Immature natural killer cell (primary cell): ENCODE measurements at regions not wholly inside any gene's neighbourhood (a gene's known extent, or its start where the extent isn't known, plus 50 kb on each side); places are given as distances from the start of the nearest gene placed in this dataset.

ENCODE experiments used
- DNase-seq, 3 donors: peaks; one replicate each; pipeline ENCODE4 v3.0.0; 2022; ENCODE audit warnings: mixed read lengths in 1 of 3
- H3K27ac Mint-ChIP-seq, 6 donors: one replicate each; pipeline ENCODE4 v1.8.0; 2020; ENCODE audit warnings: mixed read lengths in 6 of 6, mild to moderate bottlenecking in 5 of 6, inconsistent platforms in 4 of 6, moderate library complexity in 3 of 6
- H3K27me3 Mint-ChIP-seq, 3 donors: one replicate each; pipeline ENCODE4 v1.8.0; 2020 to 2021; ENCODE audit warnings: low read depth in 3 of 3, mild to moderate bottlenecking in 3 of 3, mixed read lengths in 3 of 3, moderate library complexity in 3 of 3, inconsistent platforms in 1 of 3
- H3K36me3 Mint-ChIP-seq, 3 donors: one replicate each; pipeline ENCODE4 v1.8.0; 2020; ENCODE audit warnings: mixed read lengths in 3 of 3, inconsistent platforms in 2 of 3, mild to moderate bottlenecking in 2 of 3
- H3K4me1 Mint-ChIP-seq, 2 donors: one replicate each; pipeline ENCODE4 v1.8.0; 2020; ENCODE audit warnings: inconsistent platforms in 2 of 2, mild to moderate bottlenecking in 2 of 2, mixed read lengths in 2 of 2, moderate library complexity in 1 of 2
- H3K4me3 Mint-ChIP-seq, 5 donors: one replicate each; pipeline ENCODE4 v1.8.0; 2020; ENCODE audit warnings: mild to moderate bottlenecking in 5 of 5, mixed read lengths in 5 of 5, inconsistent platforms in 3 of 5, moderate library complexity in 3 of 5
- H3K9me3 Mint-ChIP-seq, 6 donors: one replicate each; pipeline ENCODE4 v1.8.0; 2020; ENCODE audit warnings: mild to moderate bottlenecking in 6 of 6, mixed read lengths in 6 of 6, inconsistent platforms in 4 of 6, moderate library complexity in 3 of 6

DNA sequence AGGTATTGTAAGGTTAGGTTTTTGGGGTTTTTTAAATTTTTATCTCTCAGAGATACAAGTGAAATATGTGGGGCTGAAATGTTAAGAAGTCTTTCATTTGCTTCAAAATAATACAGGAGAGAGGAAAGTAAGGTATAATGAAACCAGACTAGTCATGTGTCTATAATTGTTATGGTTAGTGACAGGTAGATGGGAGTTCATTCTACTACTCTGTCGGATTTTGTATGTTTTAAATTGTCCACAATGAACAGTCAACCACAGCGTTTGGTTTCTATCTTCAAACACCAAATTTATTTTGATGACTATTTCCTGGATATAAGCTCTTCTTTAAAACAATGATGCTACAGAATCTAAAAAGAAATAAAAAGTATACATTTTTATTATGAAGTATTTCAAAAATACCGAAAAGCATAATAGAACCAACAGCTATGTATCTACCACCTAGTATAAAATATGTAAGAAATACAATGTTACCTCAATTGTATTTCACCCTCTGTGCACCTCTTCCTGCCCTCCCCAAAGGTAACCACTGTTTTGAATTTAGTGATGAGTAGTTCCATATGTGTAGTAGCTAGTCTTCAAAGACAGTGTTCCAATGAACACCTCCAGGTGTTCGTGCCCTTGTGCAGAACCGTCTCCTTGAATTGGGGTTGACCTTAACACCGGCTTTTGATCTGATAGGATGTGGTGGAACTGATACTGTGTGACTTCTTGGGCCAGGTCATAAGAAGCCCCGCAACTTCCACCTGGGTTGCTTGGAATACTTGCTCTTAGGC, 74.8 kb upstream of the CDK1 start:
- Mint-ChIP-seq H3K4me3 (no peak overlapping the region), H3K27ac (no peak overlapping the region)

DNA sequence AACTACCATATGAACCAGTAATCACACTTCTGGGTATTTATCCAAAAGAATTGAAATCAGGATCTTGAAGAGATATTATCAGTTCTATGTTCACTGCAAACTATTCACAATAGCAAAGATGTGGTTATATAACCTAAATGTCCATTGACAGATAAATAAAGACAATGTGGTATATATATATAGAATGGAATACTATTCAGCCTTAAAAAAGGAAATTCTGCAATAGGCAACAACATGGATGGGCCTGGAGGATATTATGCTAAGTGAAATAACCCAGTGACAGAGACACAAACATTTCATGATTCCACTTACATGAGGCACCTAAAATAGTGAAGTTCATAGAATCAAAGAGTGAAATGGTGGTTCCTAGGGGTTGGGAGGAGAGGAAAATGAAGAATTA, 90.6 kb upstream of the CDK1 start:
- peaks cover 0 to 12% (median 4%) of the 10 kb centered on the region in 6 donors for H3K9me3 Mint-ChIP-seq
- H3K4me3 Mint-ChIP-seq = no peak overlapping the region
- peaks cover 0 to 2% (median 0%) of the 10 kb centered on the region in 3 donors for H3K27me3 Mint-ChIP-seq
- no peaks in the 10 kb centered on the region for H3K4me1 Mint-ChIP-seq
- DNase-seq = no peak
- H3K27ac Mint-ChIP-seq = no peak overlapping the region
- peaks cover 0 to 4% (median 0%) of the 10 kb centered on the region in 3 donors for H3K36me3 Mint-ChIP-seq

More for the DNA sequence above, 74.8 kb upstream of the CDK1 start:
- Mint-ChIP-seq H3K27me3 (no peaks in the 10 kb centered on the region), H3K36me3 (no peaks in the 10 kb centered on the region), H3K4me1 (peaks cover 5 to 6% of the 10 kb centered on the region in 2 donors), H3K9me3 (peaks cover 0 to 2% (median 0%) of the 10 kb centered on the region in 6 donors)
- DNase-seq = no peak

DNA sequence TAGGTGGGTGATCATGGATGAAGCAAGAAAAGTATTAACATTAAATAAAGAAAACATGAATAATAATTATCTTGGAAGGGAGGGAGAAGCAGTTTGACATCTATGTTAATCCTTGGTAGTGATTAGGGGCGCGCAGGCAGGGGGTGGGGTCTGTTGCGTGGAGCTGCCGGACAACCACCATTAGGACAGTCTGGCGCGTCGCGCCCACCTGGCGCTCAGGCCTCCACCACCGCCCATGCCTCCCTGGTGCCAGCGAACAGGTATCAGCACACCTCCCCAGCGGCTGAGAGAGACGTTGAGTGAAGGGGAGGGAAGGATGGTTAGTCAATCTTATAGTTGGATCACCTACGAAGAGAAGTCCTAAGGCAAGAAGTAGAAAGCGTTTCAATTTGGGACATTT, 94.2 kb upstream of the CDK1 start:
- Mint-ChIP-seq H3K9me3 (peaks cover 0 to 6% (median 0%) of the 10 kb centered on the region in 6 donors), H3K4me1 (no peaks in the 10 kb centered on the region), H3K27ac (no peak overlapping the region), H3K36me3 (no peaks in the 10 kb centered on the region), H3K27me3 (peaks cover 0 to 2% (median 0%) of the 10 kb centered on the region in 3 donors), H3K4me3 (no peak overlapping the region)
- no peak for DNase-seq

DNA sequence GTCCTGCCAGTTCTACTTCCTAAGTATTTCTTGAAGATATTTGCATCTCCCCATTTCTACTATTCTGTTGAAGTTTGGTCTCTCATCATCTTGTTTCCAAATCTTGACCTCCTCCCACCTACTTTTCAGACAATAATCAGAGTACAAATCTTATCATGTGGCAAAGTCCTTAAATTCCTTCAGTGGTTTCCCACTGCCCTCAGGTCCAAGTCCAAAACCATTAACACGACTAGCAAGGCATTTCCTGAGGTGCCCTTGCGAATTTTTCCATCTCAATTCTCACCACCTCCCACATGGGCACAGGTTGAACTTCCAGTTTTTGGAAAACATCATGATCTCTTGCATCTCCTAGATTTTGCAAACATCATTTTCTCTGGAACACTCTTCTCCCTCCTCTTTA, 97.2 kb upstream of the CDK1 start:
- H3K27ac Mint-ChIP-seq = no peak overlapping the region
- H3K27me3 Mint-ChIP-seq = peaks cover 0 to 2% (median 0%) of the 10 kb centered on the region in 3 donors
- no peaks in the 10 kb centered on the region for H3K36me3 Mint-ChIP-seq
- H3K4me3 Mint-ChIP-seq = no peak overlapping the region
- H3K4me1 Mint-ChIP-seq = no peaks in the 10 kb centered on the region
- DNase-seq = no peak
- peaks cover 0 to 3% (median 0%) of the 10 kb centered on the region in 6 donors for H3K9me3 Mint-ChIP-seq

DNA sequence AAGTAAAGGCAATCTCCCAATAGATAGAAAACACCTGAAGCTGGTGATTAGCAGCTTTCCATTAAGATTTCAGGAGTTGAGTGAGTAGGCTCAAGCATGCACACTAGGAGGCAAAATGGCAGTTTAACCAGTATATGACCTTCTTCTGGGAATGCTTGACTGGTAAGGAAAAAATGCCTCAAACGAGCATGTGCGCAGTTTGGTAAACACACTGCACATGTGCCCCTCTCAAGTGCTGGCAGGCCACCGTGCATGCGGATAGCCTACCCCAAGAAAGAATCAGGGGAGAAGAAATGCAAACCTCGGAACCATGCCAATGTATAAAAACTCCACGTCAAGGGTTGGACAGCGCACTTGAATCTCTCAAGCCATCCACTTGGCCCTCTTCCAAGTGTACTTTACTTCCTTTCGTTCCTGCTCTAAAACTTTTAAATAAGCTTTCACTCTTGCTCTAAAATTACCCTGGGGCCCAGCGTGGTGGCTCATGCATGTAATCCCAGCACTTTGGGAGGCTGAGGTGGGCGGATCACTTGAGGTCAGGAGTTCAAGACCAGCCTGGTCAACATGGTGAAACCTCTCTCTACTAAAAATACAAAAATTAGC, 98.8 kb upstream of the CDK1 start:
- Mint-ChIP-seq H3K27me3 (peaks cover 0 to 2% (median 0%) of the 10 kb centered on the region in 3 donors), H3K36me3 (peaks cover 0 to under 1% (median 0%) of the 10 kb centered on the region in 3 donors), H3K9me3 (peaks cover 0 to 3% (median 0%) of the 10 kb centered on the region in 6 donors), H3K27ac (no peak overlapping the region), H3K4me1 (no peaks in the 10 kb centered on the region), H3K4me3 (no peak overlapping the region)
- DNase-seq = no peak

DNA sequence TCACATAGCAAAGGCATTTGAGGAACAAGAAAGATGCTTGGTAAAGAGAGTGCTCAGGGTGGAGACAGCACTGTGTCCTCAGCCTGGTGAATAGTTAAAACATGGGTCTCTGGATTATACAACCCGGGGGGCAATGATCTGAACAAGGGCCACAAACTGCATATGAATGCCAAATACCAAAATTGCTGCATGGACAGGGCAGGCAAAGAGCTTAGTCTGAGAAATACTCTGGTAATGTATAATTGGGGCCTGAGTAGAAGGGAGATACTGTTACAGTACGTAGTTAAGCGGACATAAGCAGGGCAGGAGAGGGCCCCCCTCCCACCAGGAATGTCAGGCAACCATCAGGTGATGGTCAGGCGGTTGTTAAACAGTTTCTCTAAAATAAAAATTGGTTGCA, 99.3 kb upstream of the CDK1 start:
- DNase-seq = no peak
- Mint-ChIP-seq H3K27me3 (peaks cover 0 to 2% (median 0%) of the 10 kb centered on the region in 3 donors), H3K4me3 (no peak overlapping the region), H3K4me1 (no peaks in the 10 kb centered on the region), H3K36me3 (peaks cover 0 to 6% (median 0%) of the 10 kb centered on the region in 3 donors), H3K9me3 (peaks cover 0 to 3% (median 0%) of the 10 kb centered on the region in 6 donors), H3K27ac (no peak overlapping the region)

DNA sequence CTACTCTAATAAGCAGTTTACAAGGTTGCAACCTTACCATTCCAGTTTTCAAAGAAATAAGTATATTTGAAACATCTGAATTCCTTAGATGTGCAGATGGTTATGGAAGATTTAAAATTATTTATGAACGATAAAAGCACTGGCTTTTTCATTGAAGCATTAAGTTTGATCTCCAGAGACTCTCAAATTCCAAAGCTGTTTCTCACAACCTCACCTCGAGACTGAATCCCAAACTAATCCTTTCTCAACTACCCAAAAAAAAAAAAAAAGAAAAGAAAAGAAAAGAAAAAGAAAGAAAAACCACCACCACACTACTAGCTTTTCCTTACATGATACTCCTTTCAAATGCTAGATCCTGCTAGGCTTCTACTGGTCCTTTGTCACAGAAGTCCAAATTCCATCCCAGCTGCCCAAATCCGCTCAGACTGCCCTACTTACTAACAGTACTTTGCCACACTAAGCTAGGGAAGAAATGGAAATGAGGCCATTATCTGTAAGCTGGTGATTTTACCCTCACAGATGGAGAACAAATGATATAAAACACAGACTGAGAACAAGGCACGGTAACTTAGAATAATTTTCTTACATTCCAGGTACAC, 100.6 kb upstream of the CDK1 start:
- Mint-ChIP-seq H3K4me1 (no peaks in the 10 kb centered on the region), H3K36me3 (peaks cover 0 to 6% (median 0%) of the 10 kb centered on the region in 3 donors)

DNA sequence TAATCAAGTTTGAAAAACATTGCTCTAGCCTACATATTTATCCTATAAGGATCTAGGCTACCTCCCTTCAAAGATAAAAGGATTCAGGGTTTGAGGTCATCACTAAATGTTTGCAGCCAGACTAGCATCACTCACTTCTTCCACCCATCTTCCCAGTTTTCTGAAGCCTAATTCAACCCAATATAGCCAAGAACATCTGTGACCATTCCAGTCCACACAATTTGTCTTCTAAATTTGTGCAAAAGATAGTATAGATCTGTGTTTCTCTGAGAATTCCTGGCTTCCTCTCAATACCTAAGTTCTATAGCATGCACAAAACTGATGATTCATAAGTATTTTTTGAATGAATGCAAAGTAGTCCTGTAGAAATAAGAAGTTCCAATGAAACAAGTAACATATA, 103.0 kb upstream of the CDK1 start:
- no peak for DNase-seq
- peaks cover 0 to 4% (median 0%) of the 10 kb centered on the region in 6 donors for H3K9me3 Mint-ChIP-seq
- no peaks in the 10 kb centered on the region for H3K4me1 Mint-ChIP-seq
- no peaks in the 10 kb centered on the region for H3K27me3 Mint-ChIP-seq
- no peak overlapping the region for H3K4me3 Mint-ChIP-seq
- peaks cover 0 to 6% (median 0%) of the 10 kb centered on the region in 3 donors for H3K36me3 Mint-ChIP-seq
- H3K27ac Mint-ChIP-seq = no peak overlapping the region

More for the DNA sequence above, 100.6 kb upstream of the CDK1 start:
- Mint-ChIP-seq H3K27ac (no peak overlapping the region), H3K27me3 (no peaks in the 10 kb centered on the region), H3K9me3 (peaks cover 0 to 4% (median 0%) of the 10 kb centered on the region in 6 donors), H3K4me3 (no peak overlapping the region)
- DNase-seq = no peak

DNA sequence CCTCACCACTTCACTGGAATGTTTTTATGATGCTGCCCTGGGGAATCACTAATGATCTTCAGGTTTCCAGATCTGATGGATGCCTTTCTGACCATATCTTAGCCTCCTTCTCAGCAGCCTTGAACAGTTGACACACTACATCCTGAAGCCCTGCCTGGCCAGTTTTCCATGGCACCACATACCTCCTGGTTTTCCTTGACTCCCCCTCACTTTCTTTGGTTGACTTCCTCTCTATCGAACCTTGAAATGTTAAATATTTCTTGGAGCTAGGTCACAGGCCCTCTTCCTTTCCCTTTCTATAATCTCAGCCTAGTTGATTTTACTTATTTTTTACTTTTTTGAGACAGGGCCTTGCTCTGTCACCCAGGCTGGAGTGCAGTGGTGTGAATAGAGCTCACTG, 108.8 kb upstream of the CDK1 start:
- no peaks in the 10 kb centered on the region for H3K4me1 Mint-ChIP-seq
- no peak overlapping the region for H3K4me3 Mint-ChIP-seq
- peaks cover 0 to 5% (median 0%) of the 10 kb centered on the region in 3 donors for H3K36me3 Mint-ChIP-seq
- no peak overlapping the region for H3K27ac Mint-ChIP-seq
- DNase-seq = no peak
- H3K27me3 Mint-ChIP-seq = peaks cover 0 to 2% (median 0%) of the 10 kb centered on the region in 3 donors
- H3K9me3 Mint-ChIP-seq = peaks cover 0 to 4% (median 0%) of the 10 kb centered on the region in 6 donors

DNA sequence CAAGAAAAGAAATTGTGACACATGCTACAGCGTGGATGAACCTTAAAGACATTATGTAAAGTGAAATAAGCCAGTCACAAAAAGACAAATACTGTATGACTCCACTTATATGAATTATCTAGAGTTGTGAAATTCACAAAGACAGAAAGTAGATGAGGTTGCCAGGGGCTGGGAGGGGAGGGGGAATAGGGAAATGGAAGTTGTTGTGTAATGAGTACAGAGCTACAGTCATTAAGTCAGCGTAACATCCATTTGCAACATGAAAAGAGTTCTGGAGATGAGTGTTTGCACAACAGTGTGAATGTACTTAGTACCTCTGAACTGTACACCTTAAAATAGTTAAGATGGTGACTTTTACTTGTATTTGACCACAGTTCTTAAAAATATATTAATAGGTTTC, 112.1 kb upstream of the CDK1 start:
- no peaks in the 10 kb centered on the region for H3K36me3 Mint-ChIP-seq
- H3K27ac Mint-ChIP-seq = no peak overlapping the region
- H3K4me3 Mint-ChIP-seq = no peak overlapping the region
- no peak for DNase-seq
- H3K27me3 Mint-ChIP-seq = peaks cover 0 to 2% (median 0%) of the 10 kb centered on the region in 3 donors
- no peaks in the 10 kb centered on the region for H3K4me1 Mint-ChIP-seq
- peaks cover 0 to 2% (median 0%) of the 10 kb centered on the region in 6 donors for H3K9me3 Mint-ChIP-seq

DNA sequence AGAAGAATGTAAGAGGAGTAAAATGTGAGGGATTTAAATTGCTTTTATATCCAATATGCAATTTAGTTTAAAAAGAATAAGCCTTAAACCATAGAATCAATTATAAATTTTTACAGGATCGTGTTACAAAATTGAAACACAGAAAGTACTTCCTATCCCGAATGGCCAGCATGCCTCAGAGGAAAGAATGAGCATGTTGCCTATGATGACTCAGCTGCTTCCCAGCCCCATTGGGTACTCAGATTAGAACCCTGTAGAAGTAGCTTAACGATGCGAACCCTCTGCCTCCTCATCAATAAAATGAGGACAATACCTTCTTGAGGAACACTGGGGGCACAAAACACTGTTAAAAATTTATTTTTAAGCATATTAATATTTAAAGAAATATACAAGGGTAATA, 113.4 kb upstream of the CDK1 start:
- H3K27ac Mint-ChIP-seq = no peak overlapping the region
- no peaks in the 10 kb centered on the region for H3K36me3 Mint-ChIP-seq
- H3K4me3 Mint-ChIP-seq = no peak overlapping the region
- H3K9me3 Mint-ChIP-seq = peaks cover 0 to 2% (median 0%) of the 10 kb centered on the region in 6 donors
- no peaks in the 10 kb centered on the region for H3K4me1 Mint-ChIP-seq
- H3K27me3 Mint-ChIP-seq = peaks cover 0 to 2% (median 0%) of the 10 kb centered on the region in 3 donors
- DNase-seq = no peak

DNA sequence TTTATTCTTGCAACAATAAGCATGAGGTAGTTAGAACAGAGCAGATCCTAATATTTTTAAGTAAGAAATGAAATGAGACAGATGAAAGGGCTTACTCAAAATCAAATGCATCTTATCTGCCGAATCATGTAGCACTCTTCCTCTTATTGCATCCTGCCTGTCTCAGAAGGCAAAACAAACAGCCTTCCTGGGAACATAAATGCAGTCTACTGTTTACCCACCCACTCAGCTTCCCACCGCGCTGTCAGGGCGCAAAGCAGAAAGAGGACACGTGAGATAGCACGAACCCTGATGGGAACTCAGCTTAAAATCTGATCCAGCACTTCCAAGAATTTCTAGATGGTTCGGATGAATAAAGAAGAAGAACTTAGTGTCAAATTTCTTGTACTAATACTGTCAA, 114.4 kb upstream of the CDK1 start:
- Mint-ChIP-seq H3K4me3 (no peak overlapping the region), H3K27ac (no peak overlapping the region), H3K27me3 (no peaks in the 10 kb centered on the region), H3K4me1 (no peaks in the 10 kb centered on the region), H3K36me3 (no peaks in the 10 kb centered on the region), H3K9me3 (peaks cover 0 to 2% (median 0%) of the 10 kb centered on the region in 6 donors)
- no peak for DNase-seq

DNA sequence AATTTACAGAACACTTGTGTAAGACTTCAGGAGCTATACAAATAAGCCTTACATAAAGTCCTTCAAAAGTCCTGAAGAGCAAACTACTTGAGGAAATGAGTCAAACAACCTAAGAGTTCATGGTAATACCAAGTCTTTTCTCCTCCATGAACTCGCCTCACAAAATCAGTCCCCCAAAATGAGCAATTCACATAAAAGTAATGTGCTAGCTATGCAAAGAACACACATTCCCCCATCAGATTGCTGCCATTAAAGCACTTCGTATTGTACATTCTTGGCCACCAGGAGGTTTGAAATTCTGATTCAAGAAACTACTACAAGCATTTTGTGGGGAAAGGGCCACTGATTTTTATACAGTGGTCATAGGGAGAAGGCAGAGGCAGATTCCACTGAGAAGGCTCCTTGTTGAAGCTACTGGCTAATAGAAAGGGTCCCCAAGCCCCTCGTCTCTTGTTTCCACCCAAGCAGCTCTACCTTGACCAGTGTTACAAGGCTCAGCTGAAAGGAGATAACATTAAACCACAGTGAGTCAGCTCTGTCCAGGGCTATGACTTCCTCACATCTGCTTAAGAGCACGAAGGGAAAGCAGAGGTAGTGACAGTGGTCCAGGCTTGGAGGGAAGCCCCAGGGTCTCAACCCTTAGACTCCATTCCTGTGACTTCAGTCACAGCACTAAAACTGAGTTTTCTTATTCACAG, 115.2 kb upstream of the CDK1 start:
- Mint-ChIP-seq H3K9me3 (peaks cover 0 to 2% (median 0%) of the 10 kb centered on the region in 6 donors), H3K4me1 (no peaks in the 10 kb centered on the region), H3K27ac (no peak overlapping the region), H3K36me3 (no peaks in the 10 kb centered on the region), H3K27me3 (no peaks in the 10 kb centered on the region), H3K4me3 (no peak overlapping the region)
- DNase-seq = no peak

DNA sequence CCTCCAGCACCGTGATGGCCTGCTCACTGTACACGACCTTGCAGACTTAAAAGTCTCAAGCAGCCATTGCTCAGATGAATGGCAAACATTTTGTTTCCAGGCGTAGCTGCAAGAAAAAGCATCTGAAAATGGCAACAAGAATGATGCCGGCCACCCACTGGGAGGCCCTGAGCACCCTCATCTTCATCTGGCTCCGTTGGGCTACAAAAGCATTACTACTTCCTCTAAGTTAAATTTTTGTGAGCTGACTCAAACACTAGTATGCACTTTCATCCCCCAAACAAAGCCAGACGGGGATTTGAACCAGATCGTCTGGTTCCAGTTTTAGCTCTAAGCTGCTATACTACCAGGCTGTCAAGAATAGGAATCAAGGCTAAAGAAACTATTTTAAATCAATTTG, 116.6 kb upstream of the CDK1 start:
- Mint-ChIP-seq H3K4me3 (no peak overlapping the region), H3K27me3 (no peaks in the 10 kb centered on the region), H3K4me1 (no peaks in the 10 kb centered on the region), H3K9me3 (peaks cover 0 to 2% (median 0%) of the 10 kb centered on the region in 6 donors), H3K27ac (no peak overlapping the region), H3K36me3 (no peaks in the 10 kb centered on the region)
- no peak for DNase-seq
